ENCODE measurements at regions not wholly inside any gene's neighbourhood (a gene's known extent, or its start where the extent isn't known, plus 50 kb on each side); places are given as distances from the start of the nearest gene placed in this dataset.
A peak's percentile ranks its signal among the peaks of the same experiment; 100 is the strongest.
"Not testable (repeated sequence)": the region's sequence is repeated elsewhere in the genome, so short reads cannot be mapped to it uniquely, and the experiment has no call there.

DNA sequence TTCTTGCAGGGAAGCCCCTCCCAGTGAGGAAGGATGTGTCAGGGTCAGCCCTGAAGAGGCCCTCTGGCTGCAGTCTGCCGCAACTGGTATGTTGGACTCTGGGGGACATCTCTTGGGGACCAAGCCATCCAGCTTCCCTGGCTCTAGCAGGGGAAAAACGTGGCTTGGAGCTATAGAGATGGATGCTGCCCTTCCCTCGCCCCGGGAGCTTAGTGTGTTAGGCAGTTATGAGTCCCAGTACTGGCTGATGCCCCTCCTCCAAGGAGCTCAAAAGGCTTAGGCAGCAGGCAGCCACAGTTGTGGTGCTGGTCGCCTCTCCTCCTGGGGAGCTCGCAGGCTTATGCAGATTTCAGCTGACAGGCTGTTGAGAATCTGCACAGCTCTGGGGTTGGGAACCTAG, 353.1 kb upstream of the GBE1 start:
- Histone ChIP-seq H3K4me1 (ENCODE audit: control insufficient read depth, insufficient read depth, low read length) (no peaks in the 10 kb centered on the region), H3K36me3 (ENCODE audit: insufficient read depth, low read length) (no peaks in the 10 kb centered on the region), H3K9me3 (replicated peaks; ENCODE audit: low read length) (peaks cover 3% of the 10 kb centered on the region), H3K27me3 (ENCODE audit: control insufficient read depth, insufficient read depth, low read length) (no peaks in the 10 kb centered on the region), H3K4me3 (ENCODE audit: low read length) (no peak overlapping the region), H3K9ac (ENCODE audit: low read depth, low read length) (no peak overlapping the region), H3K4me2 (ENCODE audit: low read length) (no peak overlapping the region)

DNA sequence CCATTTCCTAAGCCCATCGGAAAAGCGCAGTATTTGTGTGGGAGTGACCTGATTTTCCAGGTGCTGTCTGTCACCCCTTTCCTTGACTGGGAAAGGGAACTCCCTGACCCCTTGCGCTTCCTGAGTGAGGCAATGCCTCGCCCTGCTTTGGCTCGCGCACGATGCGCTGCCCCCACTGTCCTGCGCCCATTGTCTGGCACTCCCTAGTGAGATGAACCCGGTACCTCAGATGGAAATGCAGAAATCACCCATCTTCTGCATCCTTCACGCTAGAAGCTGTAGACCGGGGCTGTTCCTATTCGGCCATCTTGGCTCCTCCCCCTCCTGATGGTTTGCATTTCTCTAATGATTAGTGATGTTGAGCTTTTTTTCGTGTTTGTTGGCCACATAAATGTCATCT, 349.3 kb upstream of the GBE1 start:
- H3K27me3 ChIP-seq (ENCODE audit: control insufficient read depth, insufficient read depth, low read length); H3K4me3 ChIP-seq (ENCODE audit: low read length); H3K9ac ChIP-seq (ENCODE audit: low read depth, low read length); H3K9me3 ChIP-seq (replicated peaks; ENCODE audit: low read length); H3K4me2 ChIP-seq (ENCODE audit: low read length); H3K4me1 ChIP-seq (ENCODE audit: control insufficient read depth, insufficient read depth, low read length); H3K36me3 ChIP-seq (ENCODE audit: insufficient read depth, low read length): not testable (repeated sequence)

GRCh38 chr3:82103241-82103640, 341.8 kb upstream of the GBE1 start:
- no peak overlapping the region for H3K4me2 ChIP-seq (ENCODE audit: low read length)
- no peak overlapping the region for H3K4me3 ChIP-seq (ENCODE audit: low read length)
- H3K4me1 ChIP-seq (ENCODE audit: control insufficient read depth, insufficient read depth, low read length), result no peaks in the 10 kb centered on the region
- no peaks in the 10 kb centered on the region for H3K27me3 ChIP-seq (ENCODE audit: control insufficient read depth, insufficient read depth, low read length)
- no peaks in the 10 kb centered on the region for H3K9me3 ChIP-seq (replicated peaks; ENCODE audit: low read length)
- no peaks in the 10 kb centered on the region for H3K36me3 ChIP-seq (ENCODE audit: insufficient read depth, low read length)
- H3K9ac ChIP-seq (ENCODE audit: low read depth, low read length), result no peak overlapping the region

DNA sequence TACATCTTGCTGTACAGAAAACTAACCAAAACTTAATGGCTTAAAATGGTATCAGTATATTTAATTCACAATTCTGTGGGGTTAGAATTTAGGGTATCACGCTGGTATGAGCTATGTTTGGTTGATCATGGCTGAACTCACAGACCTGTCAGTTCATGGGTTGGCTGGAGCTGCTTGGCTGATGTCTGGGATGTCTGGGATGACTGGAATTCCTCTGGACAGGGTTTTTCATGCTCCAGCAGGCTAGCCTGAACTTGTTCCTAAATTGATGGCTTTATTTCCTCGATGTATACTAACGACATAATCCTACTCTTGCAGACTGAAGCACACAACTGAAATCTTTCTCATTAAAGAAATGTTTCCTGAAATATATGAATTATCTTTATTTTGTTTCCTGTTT, 338.9 kb upstream of the GBE1 start:
- H3K4me1 ChIP-seq (ENCODE audit: control insufficient read depth, insufficient read depth, low read length), result no peaks in the 10 kb centered on the region
- H3K27me3 ChIP-seq (ENCODE audit: control insufficient read depth, insufficient read depth, low read length), result no peaks in the 10 kb centered on the region
- no peak overlapping the region for H3K4me3 ChIP-seq (ENCODE audit: low read length)
- no peak overlapping the region for H3K4me2 ChIP-seq (ENCODE audit: low read length)
- no peak overlapping the region for H3K9ac ChIP-seq (ENCODE audit: low read depth, low read length)
- no peaks in the 10 kb centered on the region for H3K36me3 ChIP-seq (ENCODE audit: insufficient read depth, low read length)
- H3K9me3 ChIP-seq (replicated peaks; ENCODE audit: low read length), result no peaks in the 10 kb centered on the region

- Histone ChIP-seq H3K9me3 (replicated peaks; ENCODE audit: low read length) (no peaks in the 10 kb centered on the region), H3K36me3 (ENCODE audit: insufficient read depth, low read length) (no peaks in the 10 kb centered on the region), H3K4me3 (ENCODE audit: low read length) (no peak overlapping the region), H3K9ac (ENCODE audit: low read depth, low read length) (no peak overlapping the region), H3K4me2 (ENCODE audit: low read length) (no peak overlapping the region), H3K4me1 (ENCODE audit: control insufficient read depth, insufficient read depth, low read length) (peaks cover 5% of the 10 kb centered on the region), H3K27me3 (ENCODE audit: control insufficient read depth, insufficient read depth, low read length) (no peaks in the 10 kb centered on the region)
Measured at GRCh38 chr3:82093641-82094040, 332.2 kb upstream of the GBE1 start.

DNA sequence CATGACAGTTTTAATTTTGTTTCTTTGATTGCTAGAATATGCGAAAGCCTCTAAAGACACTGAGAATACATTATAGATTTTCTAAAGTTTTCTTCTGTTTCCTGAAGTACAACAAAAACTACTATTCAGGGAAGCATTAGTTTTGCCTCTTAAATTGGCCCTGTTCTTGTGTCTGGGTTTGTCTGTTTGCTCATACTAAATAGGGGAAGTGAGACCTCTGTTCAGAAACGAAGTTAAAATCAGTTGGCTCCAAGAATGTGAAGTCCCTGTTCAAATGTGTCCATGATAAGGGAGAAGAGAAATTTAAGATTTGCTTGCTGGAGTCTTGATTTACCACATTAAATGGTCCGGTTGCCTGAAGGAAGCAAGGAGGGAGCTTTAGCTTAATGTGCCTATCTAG, 327.3 kb upstream of the GBE1 start:
- Histone ChIP-seq H3K9ac (ENCODE audit: low read depth, low read length) (peak overlapping the region; percentile 27), H3K9me3 (replicated peaks; ENCODE audit: low read length) (no peaks in the 10 kb centered on the region), H3K4me2 (ENCODE audit: low read length) (no peak overlapping the region), H3K4me3 (ENCODE audit: low read length) (no peak overlapping the region), H3K36me3 (ENCODE audit: insufficient read depth, low read length) (no peaks in the 10 kb centered on the region), H3K27me3 (ENCODE audit: control insufficient read depth, insufficient read depth, low read length) (no peaks in the 10 kb centered on the region), H3K4me1 (ENCODE audit: control insufficient read depth, insufficient read depth, low read length) (peaks cover 30% of the 10 kb centered on the region)

GRCh38 chr3:82087958-82088357, 326.5 kb upstream of the GBE1 start:
- Histone ChIP-seq H3K9ac (ENCODE audit: low read depth, low read length) (peak overlapping the region; percentile 27), H3K9me3 (replicated peaks; ENCODE audit: low read length) (no peaks in the 10 kb centered on the region), H3K27me3 (ENCODE audit: control insufficient read depth, insufficient read depth, low read length) (no peaks in the 10 kb centered on the region), H3K4me3 (ENCODE audit: low read length) (no peak overlapping the region), H3K4me2 (ENCODE audit: low read length) (peak overlapping the region; percentile 2), H3K4me1 (ENCODE audit: control insufficient read depth, insufficient read depth, low read length) (peaks cover 30% of the 10 kb centered on the region), H3K36me3 (ENCODE audit: insufficient read depth, low read length) (no peaks in the 10 kb centered on the region)

GRCh38 chr3:82085851-82086475, 324.5 kb upstream of the GBE1 start:
- Histone ChIP-seq H3K4me3 (ENCODE audit: low read length) (no peak overlapping the region), H3K4me1 (ENCODE audit: control insufficient read depth, insufficient read depth, low read length) (peaks cover 34% of the 10 kb centered on the region), H3K27me3 (ENCODE audit: control insufficient read depth, insufficient read depth, low read length) (no peaks in the 10 kb centered on the region), H3K9me3 (replicated peaks; ENCODE audit: low read length) (no peaks in the 10 kb centered on the region), H3K9ac (ENCODE audit: low read depth, low read length) (no peak overlapping the region), H3K4me2 (ENCODE audit: low read length) (no peak overlapping the region), H3K36me3 (ENCODE audit: insufficient read depth, low read length) (no peaks in the 10 kb centered on the region)

DNA sequence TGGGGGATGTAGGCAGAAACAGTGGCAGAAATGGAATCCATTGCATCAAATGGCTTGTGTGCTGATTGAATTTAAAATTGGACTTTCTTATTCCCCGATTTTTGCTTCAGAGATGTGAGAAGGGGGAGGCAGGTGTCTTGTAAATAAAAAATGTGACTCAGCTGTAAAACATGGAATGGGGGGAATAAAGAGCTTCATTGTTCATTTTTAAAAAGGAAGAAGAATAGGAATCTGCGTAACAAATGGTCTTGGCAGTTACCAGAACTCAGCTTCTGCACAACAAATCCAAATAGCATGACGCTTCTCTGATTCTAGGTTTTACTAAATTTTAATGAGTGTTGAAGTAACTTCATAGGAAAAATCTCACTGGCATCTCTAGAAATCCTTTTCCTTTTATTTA, 323.9 kb upstream of the GBE1 start:
- Histone ChIP-seq H3K9ac (ENCODE audit: low read depth, low read length) (no peak overlapping the region), H3K4me1 (ENCODE audit: control insufficient read depth, insufficient read depth, low read length) (peaks cover 40% of the 10 kb centered on the region), H3K4me3 (ENCODE audit: low read length) (no peak overlapping the region), H3K27me3 (ENCODE audit: control insufficient read depth, insufficient read depth, low read length) (no peaks in the 10 kb centered on the region), H3K4me2 (ENCODE audit: low read length) (no peak overlapping the region), H3K9me3 (replicated peaks; ENCODE audit: low read length) (no peaks in the 10 kb centered on the region), H3K36me3 (ENCODE audit: insufficient read depth, low read length) (no peaks in the 10 kb centered on the region)

DNA sequence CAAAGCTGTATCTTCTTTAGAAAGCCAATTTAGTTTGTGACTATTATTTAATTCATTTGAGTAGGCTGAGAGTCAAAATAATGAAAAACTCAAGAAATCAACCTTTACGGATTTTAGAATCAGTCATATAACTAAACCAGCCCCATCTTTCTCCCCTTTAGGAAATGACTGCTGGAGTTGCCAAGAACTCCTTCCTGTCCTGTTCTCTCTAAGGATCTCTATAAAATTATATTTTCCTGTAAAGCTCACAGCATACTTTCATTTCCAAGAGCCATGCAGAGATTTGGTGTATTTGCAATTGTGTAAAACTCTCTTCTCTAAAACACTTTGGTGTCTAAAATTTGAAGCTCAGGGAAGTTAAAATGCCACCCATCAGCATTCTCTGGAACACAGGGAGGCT, 323.4 kb upstream of the GBE1 start:
- Histone ChIP-seq H3K27me3 (ENCODE audit: control insufficient read depth, insufficient read depth, low read length) (no peaks in the 10 kb centered on the region), H3K4me3 (ENCODE audit: low read length) (no peak overlapping the region), H3K4me1 (ENCODE audit: control insufficient read depth, insufficient read depth, low read length) (peaks cover 44% of the 10 kb centered on the region), H3K4me2 (ENCODE audit: low read length) (no peak overlapping the region), H3K9ac (ENCODE audit: low read depth, low read length) (no peak overlapping the region), H3K36me3 (ENCODE audit: insufficient read depth, low read length) (no peaks in the 10 kb centered on the region), H3K9me3 (replicated peaks; ENCODE audit: low read length) (no peaks in the 10 kb centered on the region)

DNA sequence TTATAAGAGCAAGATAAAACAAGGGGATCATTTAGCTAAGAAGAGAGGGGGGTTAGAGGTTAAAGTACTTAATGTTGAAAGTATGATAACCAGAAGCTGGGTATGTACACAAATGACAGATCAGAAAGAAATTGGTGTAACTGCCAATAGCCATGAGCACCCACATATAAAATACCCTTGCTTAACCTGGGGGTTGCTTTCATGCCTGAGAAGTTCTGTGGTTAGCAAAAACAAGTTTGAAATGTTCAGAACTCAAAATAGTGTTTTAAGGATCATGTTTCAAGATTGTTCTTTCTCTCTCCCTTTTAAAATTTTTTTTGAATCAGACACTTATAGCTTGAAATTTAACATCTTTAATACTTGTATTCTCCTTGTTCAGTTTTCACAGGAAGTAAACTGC, 321.4 kb upstream of the GBE1 start:
- no peaks in the 10 kb centered on the region for H3K27me3 ChIP-seq (ENCODE audit: control insufficient read depth, insufficient read depth, low read length)
- H3K9me3 ChIP-seq (replicated peaks; ENCODE audit: low read length), result no peaks in the 10 kb centered on the region
- H3K4me2 ChIP-seq (ENCODE audit: low read length), result no peak overlapping the region
- no peak overlapping the region for H3K9ac ChIP-seq (ENCODE audit: low read depth, low read length)
- peaks cover 31% of the 10 kb centered on the region for H3K4me1 ChIP-seq (ENCODE audit: control insufficient read depth, insufficient read depth, low read length)
- H3K4me3 ChIP-seq (ENCODE audit: low read length), result no peak overlapping the region
- no peaks in the 10 kb centered on the region for H3K36me3 ChIP-seq (ENCODE audit: insufficient read depth, low read length)

GRCh38 chr3:82081351-82081750, 319.9 kb upstream of the GBE1 start:
- H3K36me3 ChIP-seq (ENCODE audit: insufficient read depth, low read length), result no peaks in the 10 kb centered on the region
- no peaks in the 10 kb centered on the region for H3K9me3 ChIP-seq (replicated peaks; ENCODE audit: low read length)
- no peaks in the 10 kb centered on the region for H3K27me3 ChIP-seq (ENCODE audit: control insufficient read depth, insufficient read depth, low read length)
- no peak overlapping the region for H3K4me3 ChIP-seq (ENCODE audit: low read length)
- H3K9ac ChIP-seq (ENCODE audit: low read depth, low read length), result no peak overlapping the region
- H3K4me1 ChIP-seq (ENCODE audit: control insufficient read depth, insufficient read depth, low read length), result peaks cover 27% of the 10 kb centered on the region
- peak overlapping the region; percentile 30 for H3K4me2 ChIP-seq (ENCODE audit: low read length)

Measured in skeletal muscle satellite cell (primary cell).